GM19043 (cell line): ENCODE measurements at regions not wholly inside any gene's neighbourhood (a gene's known extent, or its start where the extent isn't known, plus 50 kb on each side); places are given as distances from the start of the nearest gene placed in this dataset.

Experiments
- ATAC-seq: cut with Tn5 transposase; IDR thresholded peaks from one replicate; pipeline ENCODE4 v1.9.1; 2021; ENCODE audit warnings: low read depth; ENCODE audit not compliant: unreplicated experiment

DNA sequence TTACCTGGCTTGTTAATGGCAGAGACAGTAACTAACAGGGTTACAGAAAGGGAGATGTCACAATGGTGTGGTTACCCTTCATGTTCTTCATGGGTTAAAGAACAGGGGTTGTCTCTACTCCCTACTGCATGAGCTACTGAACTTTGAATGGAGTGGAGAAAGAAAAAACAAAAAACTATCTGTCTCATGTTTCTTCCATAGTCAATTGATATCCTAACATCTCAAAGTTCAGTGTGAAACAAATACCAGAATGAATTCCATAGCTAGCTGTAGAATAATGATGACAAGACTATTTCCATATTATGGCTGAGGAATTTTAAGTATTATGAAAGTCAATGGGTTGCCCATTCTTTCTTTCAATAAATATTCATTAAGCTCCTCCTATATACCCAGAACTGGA lies 161.3 kb upstream of the LPP start:
- no peak for ATAC-seq

DNA sequence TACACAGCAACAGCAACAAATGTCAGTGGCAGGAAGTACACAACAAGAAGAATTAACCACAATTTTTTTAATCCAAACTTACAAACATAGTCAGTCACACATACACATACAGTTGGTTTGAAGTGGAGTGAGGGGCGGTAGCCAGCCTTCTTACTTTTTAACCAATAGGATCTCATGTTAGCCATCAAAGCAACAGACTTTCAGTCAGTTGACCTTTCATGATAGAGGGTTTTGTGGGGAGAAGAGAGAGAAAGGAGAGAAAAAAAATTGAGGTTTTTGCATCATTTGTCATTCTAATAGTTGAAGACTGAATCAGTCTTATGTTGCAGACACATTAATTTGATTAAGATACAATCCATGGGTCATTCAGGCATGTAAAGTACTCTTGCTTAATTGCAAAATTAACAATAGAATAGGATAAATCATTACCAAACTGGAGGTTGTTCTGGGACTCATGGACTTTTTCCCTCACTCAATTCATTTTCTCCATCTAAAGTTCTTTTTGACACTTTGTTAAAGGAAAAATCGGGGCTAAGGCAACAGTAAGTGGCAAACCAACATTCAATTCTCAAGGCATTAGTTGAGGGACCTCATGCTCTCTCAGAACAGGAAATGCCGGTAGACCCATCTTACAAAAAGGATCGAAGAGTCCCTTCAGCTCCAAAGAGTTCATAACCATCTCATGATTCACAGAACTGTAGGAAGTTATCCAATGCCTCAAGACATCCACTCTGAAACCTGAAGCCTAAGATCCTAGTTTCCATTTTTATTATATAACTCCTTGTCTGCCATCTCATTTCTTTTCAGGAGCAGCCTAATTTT lies 159.5 kb upstream of the LPP start:
- ATAC-seq: no peak

DNA sequence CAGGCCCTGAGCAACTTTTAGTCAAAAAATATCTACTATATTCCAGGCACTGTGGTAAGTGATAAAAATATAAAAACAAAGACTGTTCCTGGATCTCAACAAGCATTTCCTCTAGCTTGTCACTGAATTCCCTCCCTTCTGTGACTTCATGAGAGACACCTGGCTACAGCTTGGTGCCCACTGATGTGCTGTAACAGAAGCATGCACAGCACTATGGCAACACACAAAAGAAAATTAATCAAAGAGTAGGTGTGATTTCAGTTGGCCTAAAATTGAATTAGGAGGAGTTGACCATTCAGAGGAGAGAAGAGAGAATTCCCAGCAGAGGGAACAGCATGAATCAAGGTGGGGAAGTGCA lies 158.9 kb upstream of the LPP start:
- ATAC-seq: no peak

DNA sequence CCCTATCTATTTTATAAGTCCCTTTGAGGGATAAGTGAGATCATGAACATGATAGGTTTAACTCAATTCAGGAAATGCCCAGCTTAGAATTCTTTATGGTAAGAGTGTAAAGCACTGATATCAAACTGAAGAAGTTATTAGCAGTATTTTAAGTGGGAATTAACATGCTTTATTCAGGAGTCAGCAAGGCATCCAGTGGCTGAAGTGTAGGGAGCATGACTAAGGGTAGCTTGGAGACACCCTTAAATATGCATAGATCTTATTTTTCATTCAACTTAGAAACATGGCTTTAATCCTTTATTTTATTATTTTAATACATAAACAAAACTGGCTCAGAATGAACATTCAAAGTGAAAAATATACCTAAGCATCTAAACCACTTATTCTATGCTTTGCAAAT lies 158.3 kb upstream of the LPP start:
- ATAC-seq: no peak

- ATAC-seq: no peak
Measured at GRCh38 chr3:187996609-187997008, 157.3 kb upstream of the LPP start.

- no peak for ATAC-seq
Measured at GRCh38 chr3:187997490-187997889, 156.5 kb upstream of the LPP start.

DNA sequence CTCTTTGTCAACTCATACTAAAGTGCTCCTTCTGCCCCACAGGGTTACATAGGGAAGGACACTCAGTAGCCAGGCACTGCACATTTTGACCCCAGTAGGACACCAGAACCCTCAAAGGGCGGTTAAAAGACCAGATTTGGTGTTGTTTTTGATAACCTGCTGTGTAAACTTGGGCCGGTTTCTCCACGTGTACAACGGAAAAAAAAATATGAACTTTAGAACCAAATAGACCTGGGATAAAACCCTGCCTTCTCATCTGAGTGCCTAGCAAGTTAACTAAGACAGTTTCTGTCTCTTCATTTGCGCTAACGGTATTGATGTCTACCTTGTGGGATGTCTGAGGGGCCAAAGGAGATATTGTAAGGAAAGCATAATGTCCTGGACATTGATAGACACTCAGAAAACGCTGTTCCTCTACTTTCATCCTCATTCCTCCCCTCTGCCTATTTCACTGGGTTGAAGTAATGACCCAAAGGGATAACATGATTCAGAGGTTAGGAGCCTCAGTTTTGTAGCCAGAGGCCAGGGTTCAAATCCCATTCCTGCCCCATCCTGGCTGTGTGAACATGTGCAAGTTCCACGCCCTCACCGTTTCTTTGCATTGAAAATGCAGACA lies 155.9 kb upstream of the LPP start:
- no peak for ATAC-seq

- no peak for ATAC-seq
Measured at GRCh38 chr3:187998611-187999010, 155.3 kb upstream of the LPP start.

DNA sequence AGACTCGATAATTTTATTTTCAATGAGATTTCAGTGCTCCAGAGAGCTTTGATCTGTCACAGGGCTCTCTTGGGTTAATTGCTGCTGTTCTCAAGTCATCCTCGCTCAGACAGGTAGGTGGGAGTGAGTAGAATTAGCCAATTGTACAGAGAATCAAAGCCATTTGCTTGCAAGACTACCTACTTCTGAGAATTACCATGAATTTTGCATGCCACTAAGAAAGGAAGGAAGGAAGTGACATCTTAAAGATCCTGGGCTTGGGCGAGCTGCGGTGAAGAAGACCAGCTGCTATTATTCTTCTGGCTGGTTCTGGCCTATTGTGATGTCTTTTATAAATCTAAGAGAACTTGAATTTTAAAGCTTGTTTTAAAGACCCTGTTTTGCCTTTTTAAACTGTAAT lies 154.1 kb upstream of the LPP start:
- no peak for ATAC-seq

- ATAC-seq: no peak
Measured at GRCh38 chr3:188000361-188000861, 153.5 kb upstream of the LPP start.

DNA sequence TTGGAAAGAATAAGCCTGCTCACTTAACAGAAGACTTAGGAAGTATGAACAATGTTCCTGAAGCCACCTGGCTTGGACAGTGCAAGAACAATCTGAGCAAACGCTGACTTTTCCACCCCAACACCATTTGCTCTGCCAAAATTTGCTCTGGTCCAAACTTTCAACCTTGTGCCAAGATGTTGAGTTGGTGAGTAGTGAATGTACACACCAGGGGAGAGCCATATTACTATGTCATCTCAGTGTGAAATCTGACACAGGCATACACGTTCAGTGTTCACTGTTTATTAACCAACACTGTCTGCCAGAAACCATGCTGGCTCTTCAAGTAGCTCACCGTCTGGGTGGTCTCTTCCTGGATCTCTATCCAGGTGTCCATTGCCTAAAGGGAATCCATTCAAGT lies 152.9 kb upstream of the LPP start:
- no peak for ATAC-seq

GRCh38 chr3:188001926-188002325 lies 152.0 kb upstream of the LPP start:
- no peak for ATAC-seq

DNA sequence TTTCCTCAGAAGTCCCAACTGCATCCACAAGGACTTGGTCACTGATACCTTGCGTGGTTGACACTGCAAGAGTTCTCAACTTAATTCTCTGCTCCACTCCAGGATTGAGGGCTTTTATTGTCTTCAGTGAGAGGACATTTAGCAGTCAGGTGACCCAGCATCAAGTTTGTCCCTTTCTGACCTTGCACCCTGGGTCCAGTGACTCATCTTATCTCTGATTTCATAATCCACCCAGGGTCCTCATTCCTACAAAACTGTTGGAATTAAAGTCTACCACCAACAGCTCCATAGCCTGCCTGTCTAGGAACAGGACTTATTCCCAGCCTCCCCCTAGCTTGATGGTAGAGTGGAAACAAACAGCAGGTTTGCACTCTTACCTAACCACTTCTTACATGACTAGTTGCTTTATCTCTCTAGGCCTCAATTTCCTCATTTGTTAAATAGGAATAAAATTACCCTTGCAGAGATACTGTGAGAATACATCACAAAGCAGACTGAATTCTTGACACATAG lies 151.3 kb upstream of the LPP start:
- ATAC-seq: no peak

DNA sequence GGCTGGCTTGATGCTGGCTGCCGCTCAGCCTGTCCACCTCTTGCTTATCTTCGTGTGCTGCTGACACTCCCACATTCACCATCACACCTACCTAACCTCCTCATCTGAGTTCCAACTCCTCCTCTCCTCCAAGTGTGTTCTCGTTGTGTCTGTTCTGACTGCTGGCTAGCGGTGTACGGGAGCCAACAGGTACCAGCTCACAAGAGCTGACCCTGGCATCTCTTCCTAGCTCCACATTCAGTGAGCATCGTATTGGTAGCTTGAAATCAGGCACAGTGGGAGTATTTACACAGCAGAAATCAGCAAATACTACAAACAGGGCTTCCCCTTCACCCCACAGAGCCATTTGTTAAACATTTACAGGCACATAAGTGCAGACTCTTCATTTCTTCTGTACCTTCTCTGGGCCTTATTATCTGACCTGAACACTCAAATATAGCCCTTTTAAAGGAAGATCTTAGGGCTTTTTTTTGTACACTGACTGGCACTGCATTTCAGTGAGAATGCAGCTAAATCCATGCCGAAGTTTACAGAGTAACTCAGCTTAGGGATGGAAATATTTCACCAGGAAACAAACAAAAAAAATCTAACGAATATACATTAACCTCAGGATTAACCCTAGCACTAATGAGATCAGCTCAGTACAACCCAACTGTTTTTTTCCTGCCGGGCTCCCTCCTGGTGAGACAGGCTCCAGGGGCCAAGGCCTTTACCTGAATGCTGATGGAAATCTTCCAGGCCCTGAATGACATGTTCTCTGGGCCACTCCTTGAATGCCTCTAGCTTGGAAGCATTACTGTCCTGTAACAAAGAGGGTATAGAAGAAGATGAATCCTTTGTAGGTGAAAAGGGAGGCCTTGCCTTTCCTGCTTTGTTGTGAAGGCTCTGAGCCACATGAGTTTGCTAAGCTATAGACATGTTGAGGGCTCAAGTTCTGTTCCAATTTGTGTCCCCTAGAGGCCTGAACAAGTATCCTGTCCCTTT lies 150.5 kb upstream of the LPP start:
- ATAC-seq: no peak

DNA sequence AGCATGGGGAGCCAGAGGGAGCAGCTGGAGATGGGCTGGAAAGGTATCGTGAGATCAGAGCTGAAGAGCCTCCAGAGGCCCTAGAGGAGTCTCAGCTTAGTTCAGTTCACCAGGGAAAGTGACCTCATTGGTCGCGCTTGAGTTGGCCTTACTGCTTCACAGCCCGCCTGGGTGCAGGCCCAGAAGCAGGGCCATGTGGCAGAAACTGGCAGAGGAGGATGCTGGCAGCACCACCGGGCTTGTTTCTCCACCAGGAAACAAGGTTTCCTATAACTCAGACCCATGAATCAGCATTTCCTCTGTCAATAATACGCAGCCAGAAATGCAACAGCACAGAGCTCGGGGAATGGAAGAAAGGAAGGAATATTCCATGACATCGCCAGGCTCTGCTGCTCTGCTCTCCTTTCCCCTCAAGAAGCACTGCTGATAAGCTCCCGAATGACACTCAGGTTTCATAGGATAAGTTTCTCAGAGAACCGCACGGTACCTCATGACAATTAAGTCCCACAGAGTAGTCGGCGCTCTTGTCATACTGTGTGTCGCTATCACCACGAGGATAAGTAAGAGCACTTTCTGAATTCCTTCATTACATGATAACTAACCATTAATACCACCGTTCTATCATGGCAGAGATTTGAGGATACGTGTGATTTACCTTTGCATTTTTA lies 147.1 kb upstream of the LPP start:
- ATAC-seq: no peak

DNA sequence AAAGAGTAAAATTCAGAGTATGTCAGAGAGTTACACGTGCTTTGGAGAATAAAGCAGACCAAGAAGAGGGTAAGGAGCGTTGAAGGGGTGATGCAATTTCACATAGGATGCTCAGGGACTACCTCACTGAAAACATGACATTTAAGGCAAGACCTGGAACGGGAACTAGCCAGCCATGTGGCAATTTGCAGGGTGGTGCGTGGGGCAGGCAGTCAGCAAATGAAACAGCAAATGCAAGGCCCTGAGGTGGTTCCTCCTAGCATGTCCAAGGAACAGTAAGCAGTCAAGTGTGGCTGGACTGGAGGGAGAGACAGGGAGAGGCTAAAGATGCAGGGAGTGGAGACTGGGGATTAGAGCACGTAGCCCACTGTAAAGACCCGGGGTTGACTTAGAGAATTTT lies 146.1 kb upstream of the LPP start:
- no peak for ATAC-seq

- no peak for ATAC-seq
Measured at GRCh38 chr3:188008582-188009213, 145.3 kb upstream of the LPP start.

DNA sequence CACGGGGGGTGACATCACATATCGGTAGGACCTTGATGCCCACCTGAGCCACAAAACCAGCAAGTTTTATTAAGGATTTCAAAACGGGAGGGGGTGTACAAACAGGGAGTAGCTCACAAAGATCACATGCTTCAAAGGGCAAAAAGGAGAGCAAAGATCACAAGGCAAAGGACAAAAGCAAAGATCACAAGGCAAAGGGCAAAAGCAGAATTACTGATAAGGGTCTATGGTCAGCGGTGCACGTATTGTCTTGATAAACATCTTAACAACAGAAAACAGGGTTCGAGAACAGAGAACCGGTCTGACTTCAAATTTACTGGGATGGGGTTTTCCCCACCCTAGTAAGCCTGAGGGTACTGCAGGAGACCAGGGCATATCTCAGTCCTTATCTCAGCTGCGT lies 143.5 kb upstream of the LPP start:
- no peak for ATAC-seq

DNA sequence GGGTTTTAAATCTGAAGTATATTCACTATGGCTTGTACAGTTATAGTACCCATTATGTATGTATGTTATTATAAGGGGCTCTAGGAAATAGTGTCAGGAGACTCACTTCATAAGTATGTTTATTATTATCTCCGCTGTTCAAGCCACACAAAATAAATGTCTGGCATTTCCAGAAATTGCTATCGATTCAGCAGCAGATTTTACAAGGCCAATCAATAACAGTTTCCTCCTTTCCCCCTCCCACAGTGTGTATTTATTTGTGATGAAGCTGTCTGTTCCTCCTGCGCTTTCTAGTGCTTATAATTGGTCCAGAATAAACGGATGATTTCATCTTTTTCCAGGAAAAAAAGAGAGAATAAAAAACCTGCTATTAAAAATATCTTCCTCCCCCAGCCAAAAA lies 134.2 kb upstream of the LPP start:
- ATAC-seq: no peak

DNA sequence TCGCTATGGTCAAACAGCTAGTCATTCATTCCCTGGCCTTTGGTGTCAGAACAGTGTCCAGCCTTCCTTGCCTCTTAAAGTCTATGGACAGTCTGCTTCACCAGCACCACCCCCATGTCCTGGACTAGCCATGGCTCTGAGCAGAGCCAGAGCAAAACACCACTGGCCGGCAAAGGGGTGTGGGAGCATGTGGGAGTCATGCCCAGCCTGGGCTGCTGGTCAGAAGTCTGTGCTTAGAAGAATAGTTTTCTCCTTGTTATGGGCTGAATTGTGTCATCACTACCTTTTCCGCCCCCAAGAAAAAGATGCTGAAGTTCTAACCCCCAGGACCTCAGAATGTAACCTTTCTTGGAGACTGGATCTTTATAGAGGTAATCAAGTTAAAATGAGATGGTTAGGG lies 132.9 kb upstream of the LPP start:
- ATAC-seq: no peak
